Prostate gland (tissue), 2 donors: ENCODE measurements at regions not wholly inside any gene's neighbourhood (a gene's known extent, or its start where the extent isn't known, plus 50 kb on each side); places are given as distances from the start of the nearest gene placed in this dataset.

ENCODE experiments used
- DNase-seq: peaks from one replicate; pipeline ENCODE4 v3.0.0-alpha.2; 2019; ENCODE audit warnings: low spot score
- H3K27ac ChIP-seq, 2 donors: fragments of 200-600 bp; sonication (generic); 2 replicates each; pipeline ENCODE4 v1.5.1; 2017 to 2019
- H3K27me3 ChIP-seq: fragments of 200-600 bp; sonication (generic); replicated peaks from 2 replicates; pipeline ENCODE4 v1.5.1; 2019; ENCODE audit not compliant: insufficient read depth
- H3K36me3 ChIP-seq, 2 donors: fragments of 200-600 bp; sonication (generic); 1 replicate in 1 of 2; 2 replicates in 1 of 2; pipeline versions ENCODE4 v1.5.1 to v1.8.1; 2017 to 2019
- H3K4me1 ChIP-seq: fragments of 200-600 bp; sonication (generic); replicated peaks from 2 replicates; pipeline ENCODE4 v1.5.1; 2019
- H3K4me3 ChIP-seq, 2 donors: fragments of 200-600 bp; sonication (generic); 2 replicates each; pipeline ENCODE4 v1.5.1; 2017 to 2019
- H3K9me3 ChIP-seq: fragments of 200-600 bp; sonication (generic); 2 replicates; pipeline ENCODE4 v1.5.1; 2017
- POLR2A ChIP-seq: fragments of 450-650 bp; IDR thresholded peaks from one replicate; pipeline ENCODE4 v1.6.1; 2016; ENCODE audit warnings: antibody characterized with exemption, mild to moderate bottlenecking
- POLR2AphosphoS5 ChIP-seq: sonication (generic); formaldehyde crosslinking; IDR thresholded peaks from one replicate; pipeline ENCODE4 v1.6.1; 2017; ENCODE audit warnings: antibody characterized with exemption
- WGBS: methylation state at CpG from one replicate; pipeline ENCODE4 v1.1.5; 2018; 5-methylcytosine and 5-hydroxymethylcytosine counted together
- intact Hi-C: fragments of 100-400 bp; cut with DNase I; formaldehyde crosslinking; loops from one replicate; pipeline ENCODE4 v1.14.2; 2022
- TF ChIP-seq, protein P1 (sequence below), 4 experiments: fragments of 200-600 bp in 2 of 4; fragments of 450-650 bp in 2 of 4; sonication (generic) in 2 of 4; IDR thresholded peaks; 1 replicate in 3 of 4; 2 replicates in 1 of 4; pipeline ENCODE4 v1.5.1; 2016 to 2019; ENCODE audit warnings: antibody characterized with exemption in 4 of 4, mild to moderate bottlenecking in 2 of 4, moderate library complexity in 2 of 4

DNA sequence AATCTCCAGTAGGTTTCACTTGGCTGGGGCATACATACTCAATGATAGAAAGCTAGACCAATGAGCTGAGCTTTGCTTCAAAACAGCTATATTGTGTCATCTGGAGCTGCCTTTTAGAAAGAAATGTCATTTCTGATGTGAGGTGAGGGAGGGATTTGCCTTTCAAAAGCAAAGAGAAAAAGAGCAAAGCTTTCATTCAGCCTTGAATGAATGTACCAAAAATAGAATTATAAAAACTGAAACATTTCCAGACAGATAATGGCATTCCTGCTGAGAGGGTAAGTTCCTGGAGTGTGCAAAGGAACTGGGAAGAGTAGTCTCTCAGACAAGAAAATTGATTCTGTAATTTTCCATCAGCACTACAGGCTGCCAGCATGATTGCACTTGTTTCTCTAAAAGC lies 710.0 kb downstream of the LRFN5 start:
- no peak overlapping the region for H3K4me3 ChIP-seq
- no peak for DNase-seq
- no peak overlapping the region for H3K27ac ChIP-seq
- no peaks in the 10 kb centered on the region for H3K27me3 ChIP-seq
- TF ChIP-seq POLR2A, result no peak
- TF ChIP-seq, protein P1, sequence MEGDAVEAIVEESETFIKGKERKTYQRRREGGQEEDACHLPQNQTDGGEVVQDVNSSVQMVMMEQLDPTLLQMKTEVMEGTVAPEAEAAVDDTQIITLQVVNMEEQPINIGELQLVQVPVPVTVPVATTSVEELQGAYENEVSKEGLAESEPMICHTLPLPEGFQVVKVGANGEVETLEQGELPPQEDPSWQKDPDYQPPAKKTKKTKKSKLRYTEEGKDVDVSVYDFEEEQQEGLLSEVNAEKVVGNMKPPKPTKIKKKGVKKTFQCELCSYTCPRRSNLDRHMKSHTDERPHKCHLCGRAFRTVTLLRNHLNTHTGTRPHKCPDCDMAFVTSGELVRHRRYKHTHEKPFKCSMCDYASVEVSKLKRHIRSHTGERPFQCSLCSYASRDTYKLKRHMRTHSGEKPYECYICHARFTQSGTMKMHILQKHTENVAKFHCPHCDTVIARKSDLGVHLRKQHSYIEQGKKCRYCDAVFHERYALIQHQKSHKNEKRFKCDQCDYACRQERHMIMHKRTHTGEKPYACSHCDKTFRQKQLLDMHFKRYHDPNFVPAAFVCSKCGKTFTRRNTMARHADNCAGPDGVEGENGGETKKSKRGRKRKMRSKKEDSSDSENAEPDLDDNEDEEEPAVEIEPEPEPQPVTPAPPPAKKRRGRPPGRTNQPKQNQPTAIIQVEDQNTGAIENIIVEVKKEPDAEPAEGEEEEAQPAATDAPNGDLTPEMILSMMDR (IDR thresholded peaks at IDR 0.05), result no peak
- no peak for TF ChIP-seq POLR2AphosphoS5
- H3K9me3 ChIP-seq, result no peaks in the 10 kb centered on the region
- no peaks in the 10 kb centered on the region for H3K36me3 ChIP-seq
- no peaks in the 10 kb centered on the region for H3K4me1 ChIP-seq
- intact Hi-C loops, result no loop called here

DNA sequence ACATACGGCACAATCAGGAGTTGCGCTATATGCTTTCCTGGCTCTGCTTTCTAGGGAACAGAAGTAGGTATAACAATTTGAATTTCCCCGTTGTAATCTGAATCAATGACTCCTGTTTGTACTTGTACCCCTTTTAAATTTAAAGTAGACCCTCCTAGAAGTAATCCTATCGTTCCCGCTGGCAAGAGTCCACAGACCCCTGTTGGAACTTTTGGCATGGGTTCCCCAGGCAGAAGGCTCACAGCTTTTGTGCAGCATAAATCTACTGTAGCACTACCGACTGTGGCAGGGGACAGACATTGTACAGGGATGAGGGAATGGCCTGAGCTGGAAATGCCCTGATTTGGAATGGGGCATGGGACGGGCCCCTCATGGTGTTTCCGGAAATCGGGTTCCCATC lies 705.2 kb downstream of the LRFN5 start:
- Histone ChIP-seq H3K27ac (no peak overlapping the region), H3K4me1 (no peaks in the 10 kb centered on the region), H3K27me3 (no peaks in the 10 kb centered on the region), H3K4me3 (no peak overlapping the region), H3K36me3 (no peaks in the 10 kb centered on the region), H3K9me3 (no peaks in the 10 kb centered on the region)
- no peak for DNase-seq
- TF ChIP-seq POLR2AphosphoS5 (no peak), POLR2A (no peak)
- TF ChIP-seq, protein P1 (IDR thresholded peaks at IDR 0.05), result no peak
- WGBS, result 84% methylated on average over 9 of the region's 9 CpGs
- intact Hi-C loops, result no loop called here

DNA sequence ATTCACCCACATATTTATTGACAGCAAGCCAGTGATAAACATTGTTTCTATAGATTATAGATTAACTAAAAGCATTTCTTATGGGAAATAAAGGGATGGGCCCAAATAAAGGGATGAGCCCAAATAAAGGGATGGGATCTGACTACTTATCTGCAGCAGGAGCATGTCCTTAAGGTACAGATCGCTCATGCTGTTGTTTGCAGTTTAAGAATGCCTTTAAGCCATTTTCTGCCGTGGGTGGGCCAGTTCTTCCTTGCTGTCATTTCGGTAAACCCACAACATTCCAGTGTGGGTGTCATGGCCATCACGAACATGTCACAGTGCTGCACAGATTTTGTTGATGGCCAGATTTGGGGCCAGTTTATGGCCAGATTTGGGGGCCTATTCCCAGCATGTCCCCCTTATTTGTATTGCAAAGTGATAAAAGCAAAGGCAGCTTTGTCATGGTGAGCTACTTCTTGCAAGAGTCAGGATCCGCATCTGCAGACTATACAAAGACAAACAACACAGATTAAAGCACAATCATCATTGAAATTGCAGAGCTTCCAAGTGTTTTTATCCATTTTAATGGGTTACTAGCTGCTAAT lies 700.7 kb downstream of the LRFN5 start:
- no peak for DNase-seq
- H3K4me1 ChIP-seq, result no peaks in the 10 kb centered on the region
- H3K9me3 ChIP-seq, result no peaks in the 10 kb centered on the region
- H3K27me3 ChIP-seq, result no peaks in the 10 kb centered on the region
- 94% methylated on average over 5 of the region's 5 CpGs for WGBS
- TF ChIP-seq POLR2AphosphoS5 (no peak), POLR2A (no peak)
- TF ChIP-seq, protein P1 (IDR thresholded peaks at IDR 0.05), result no peak
- no peak overlapping the region for H3K4me3 ChIP-seq
- H3K27ac ChIP-seq, result no peak overlapping the region
- intact Hi-C loops, result no loop called here
- H3K36me3 ChIP-seq, result no peaks in the 10 kb centered on the region

DNA sequence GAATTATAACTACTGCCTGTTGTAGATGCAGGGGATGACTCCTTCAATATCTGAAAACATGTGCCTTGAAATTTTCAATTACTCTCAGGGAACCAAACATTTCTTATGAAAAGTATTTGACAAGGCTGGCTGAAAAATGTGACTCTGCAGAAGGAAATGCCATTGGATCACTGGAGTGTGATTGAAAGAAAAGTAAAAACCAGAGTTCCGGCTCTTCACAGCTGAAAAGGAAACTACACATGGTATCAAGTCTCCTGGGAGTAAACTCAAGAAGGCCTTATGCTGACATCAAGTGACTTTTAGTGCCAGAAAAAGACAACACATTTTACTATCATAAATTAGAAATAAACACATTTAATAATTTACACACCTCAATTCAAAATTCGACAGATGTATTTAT lies 693.0 kb downstream of the LRFN5 start:
- Histone ChIP-seq H3K36me3 (no peaks in the 10 kb centered on the region), H3K27me3 (no peaks in the 10 kb centered on the region), H3K4me3 (no peak overlapping the region), H3K4me1 (no peaks in the 10 kb centered on the region), H3K9me3 (no peaks in the 10 kb centered on the region), H3K27ac (no peak overlapping the region)
- no peak for DNase-seq
- WGBS, result 73% methylated on average over 2 of the region's 2 CpGs
- intact Hi-C loops, result no loop called here
- no peak for TF ChIP-seq POLR2A
- TF ChIP-seq POLR2AphosphoS5, result no peak
- TF ChIP-seq, protein P1 (IDR thresholded peaks at IDR 0.05), result no peak

DNA sequence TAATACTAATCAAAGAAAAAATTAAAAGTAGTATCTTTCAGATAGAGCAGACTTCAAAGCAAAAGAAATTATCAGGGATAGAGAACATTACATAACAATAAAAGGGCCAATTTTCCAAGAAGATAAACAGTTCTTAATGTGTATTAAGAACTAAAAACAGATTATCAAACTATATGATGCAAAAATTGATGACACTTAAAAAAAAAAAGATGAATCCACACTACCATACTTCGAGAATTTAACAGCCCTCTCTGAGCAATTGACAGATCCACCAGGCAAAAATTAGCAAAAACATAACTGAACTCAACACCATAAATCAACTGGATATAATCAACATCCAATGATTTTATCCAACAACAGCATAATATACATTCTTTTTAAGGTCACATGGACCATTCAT lies 686.5 kb downstream of the LRFN5 start:
- Histone ChIP-seq H3K4me1 (no peaks in the 10 kb centered on the region), H3K9me3 (no peaks in the 10 kb centered on the region), H3K36me3 (no peaks in the 10 kb centered on the region), H3K27me3 (no peaks in the 10 kb centered on the region), H3K4me3 (no peak overlapping the region), H3K27ac (no peak overlapping the region)
- 65% methylated on average over 1 of the region's 1 CpG for WGBS
- TF ChIP-seq POLR2AphosphoS5 (no peak), POLR2A (no peak)
- TF ChIP-seq, protein P1 (IDR thresholded peaks at IDR 0.05), result no peak
- intact Hi-C loops, result no loop called here
- no peak for DNase-seq
